Endodermal cell (in vitro differentiated cells): ENCODE measurements at regions not wholly inside any gene's neighbourhood (a gene's known extent, or its start where the extent isn't known, plus 50 kb on each side); places are given as distances from the start of the nearest gene placed in this dataset.

ENCODE experiments used
- DNase-seq: peaks from one replicate; pipeline ENCODE4 v3.0.0-alpha.2; 2017
- H3K27ac ChIP-seq: 2 replicates; pipeline ENCODE4 v1.5.1; 2013; ENCODE audit warnings: mild to moderate bottlenecking, low read depth, low read length, moderate library complexity
- H3K27me3 ChIP-seq: 2 replicates; pipeline ENCODE4 v1.6.1; 2013; ENCODE audit warnings: mild to moderate bottlenecking, low read length, moderate library complexity; ENCODE audit not compliant: insufficient read depth, control insufficient read depth, poor library complexity, severe bottlenecking
- H3K36me3 ChIP-seq: 2 replicates; pipeline ENCODE4 v1.7.0; 2013; ENCODE audit warnings: mild to moderate bottlenecking, low read length, moderate library complexity; ENCODE audit not compliant: control insufficient read depth, insufficient read depth
- H3K4me1 ChIP-seq: one replicate; pipeline ENCODE4 v1.7.0; 2013; ENCODE audit warnings: low read length; ENCODE audit not compliant: control insufficient read depth, insufficient read depth
- H3K4me3 ChIP-seq: 2 replicates; pipeline ENCODE4 v1.5.1; 2013; ENCODE audit warnings: mild to moderate bottlenecking, low read length, moderate library complexity
- H3K9ac ChIP-seq: 2 replicates; pipeline ENCODE4 v1.6.1; 2013; ENCODE audit warnings: mild to moderate bottlenecking, low read length, moderate library complexity; ENCODE audit not compliant: poor library complexity, severe bottlenecking; ENCODE audit errors: extremely low read depth
- H3K9me3 ChIP-seq: 2 replicates; pipeline ENCODE4 v1.6.1; 2013; ENCODE audit warnings: mild to moderate bottlenecking, low read length, moderate library complexity; ENCODE audit not compliant: control insufficient read depth
- H3K27ac Mint-ChIP-seq: 2 replicates; pipeline ENCODE4 v1.8.0; 2020; ENCODE audit warnings: mixed read lengths
- H3K27me3 Mint-ChIP-seq: 2 replicates; pipeline ENCODE4 v1.8.0; 2021; ENCODE audit warnings: mild to moderate bottlenecking, mixed read lengths; ENCODE audit not compliant: insufficient read depth
- H3K36me3 Mint-ChIP-seq: 2 replicates; pipeline ENCODE4 v1.8.0; 2020; ENCODE audit warnings: low read depth, mixed read lengths
- H3K4me1 Mint-ChIP-seq: 2 replicates; pipeline ENCODE4 v1.8.0; 2020; ENCODE audit warnings: mixed read lengths
- H3K4me3 Mint-ChIP-seq: 2 replicates; pipeline ENCODE4 v1.8.0; 2020; ENCODE audit warnings: mild to moderate bottlenecking, moderate library complexity, mixed read lengths
- H3K9me3 Mint-ChIP-seq: 2 replicates; pipeline ENCODE4 v1.8.0; 2020; ENCODE audit warnings: mild to moderate bottlenecking, mixed read lengths
- CTCF ChIP-seq: fragments of 200-600 bp; sonication (generic); conservative IDR thresholded peaks from 2 replicates; pipeline ENCODE4 v1.5.0; 2021; ENCODE audit warnings: antibody characterized with exemption, mild to moderate bottlenecking
- WGBS, 2 experiments: methylation state at CpG; one replicate each; pipeline versions ENCODE4 v1.1.5 to v1.1.7; 2013; ENCODE audit warnings: missing lambda C conversion rate in 2 of 2, mixed read lengths in 1 of 2; ENCODE audit not compliant: insufficient coverage in 1 of 2, insufficient read length in 1 of 2; 5-methylcytosine and 5-hydroxymethylcytosine counted together

GRCh38 chr2:228600265-228600664 is 418.8 kb upstream of the SPHKAP start:
- Histone ChIP-seq H3K27ac (no peak overlapping the region), H3K36me3 (no peaks in the 10 kb centered on the region)
- no peaks in the 10 kb centered on the region for H3K4me1 Mint-ChIP-seq

DNA sequence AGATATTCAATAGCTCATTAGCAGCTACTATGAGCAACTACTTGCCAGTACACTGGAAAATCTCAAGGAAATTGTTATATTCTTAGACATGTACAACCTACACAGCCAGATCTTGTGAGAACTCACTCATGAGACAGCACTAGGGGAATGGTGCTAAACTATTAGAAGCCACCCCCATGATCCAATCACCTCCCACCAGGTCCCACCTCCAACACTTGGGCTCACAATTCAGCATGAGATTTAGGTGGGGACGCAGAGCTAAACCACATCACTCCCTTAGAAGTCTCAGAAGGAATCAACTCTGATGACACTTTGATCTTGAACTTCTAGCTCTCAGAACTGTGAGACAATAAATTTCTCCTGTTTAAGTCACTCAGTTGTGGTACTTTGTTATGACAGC is 418.3 kb upstream of the SPHKAP start:
- no peaks in the 10 kb centered on the region for H3K36me3 Mint-ChIP-seq
- Histone ChIP-seq H3K36me3 (no peaks in the 10 kb centered on the region), H3K4me3 (no peak overlapping the region), H3K27me3 (no peaks in the 10 kb centered on the region), H3K27ac (no peak overlapping the region), H3K9me3 (no peaks in the 10 kb centered on the region), H3K9ac (no peak overlapping the region), H3K4me1 (no peaks in the 10 kb centered on the region)
- no peak for DNase-seq
- no peak overlapping the region for H3K27ac Mint-ChIP-seq
- no peaks in the 10 kb centered on the region for H3K9me3 Mint-ChIP-seq
- 100% methylated on average over 1 of the region's 1 CpG for WGBS, 2 experiments
- H3K4me1 Mint-ChIP-seq: peaks cover 2% of the 10 kb centered on the region
- TF ChIP-seq CTCF: no peak
- no peak overlapping the region for H3K4me3 Mint-ChIP-seq
- H3K27me3 Mint-ChIP-seq: no peaks in the 10 kb centered on the region

More at GRCh38 chr2:228600265-228600664, 418.8 kb upstream of the SPHKAP start:
- no peaks in the 10 kb centered on the region for H3K36me3 Mint-ChIP-seq
- Histone ChIP-seq H3K9me3 (no peaks in the 10 kb centered on the region), H3K4me1 (no peaks in the 10 kb centered on the region), H3K9ac (no peak overlapping the region), H3K4me3 (no peak overlapping the region), H3K27me3 (no peaks in the 10 kb centered on the region)
- H3K4me3 Mint-ChIP-seq: no peak overlapping the region
- no peaks in the 10 kb centered on the region for H3K27me3 Mint-ChIP-seq
- no peaks in the 10 kb centered on the region for H3K9me3 Mint-ChIP-seq
- no peak for TF ChIP-seq CTCF
- no peak overlapping the region for H3K27ac Mint-ChIP-seq
- DNase-seq: no peak
- WGBS, 2 experiments: 85 to 93% methylated on average over 2 of the region's 2 CpGs

GRCh38 chr2:228599297-228599696 is 417.8 kb upstream of the SPHKAP start:
- Histone ChIP-seq H3K9me3 (no peaks in the 10 kb centered on the region), H3K4me1 (no peaks in the 10 kb centered on the region), H3K36me3 (no peaks in the 10 kb centered on the region), H3K4me3 (no peak overlapping the region), H3K9ac (no peak overlapping the region), H3K27ac (no peak overlapping the region), H3K27me3 (no peaks in the 10 kb centered on the region)
- peaks cover 2% of the 10 kb centered on the region for H3K4me1 Mint-ChIP-seq
- no peak for TF ChIP-seq CTCF
- no peak overlapping the region for H3K27ac Mint-ChIP-seq
- 89 to 94% methylated on average over 2 to 5 of the region's 5 CpGs for WGBS, 2 experiments
- H3K36me3 Mint-ChIP-seq: no peaks in the 10 kb centered on the region
- no peak overlapping the region for H3K4me3 Mint-ChIP-seq
- DNase-seq: no peak
- no peaks in the 10 kb centered on the region for H3K9me3 Mint-ChIP-seq
- no peaks in the 10 kb centered on the region for H3K27me3 Mint-ChIP-seq
